ENCODE measurements at regions not wholly inside any gene's neighbourhood (a gene's known extent, or its start where the extent isn't known, plus 50 kb on each side); places are given as distances from the start of the nearest gene placed in this dataset.
"Not testable (repeated sequence)": the region's sequence is repeated elsewhere in the genome, so short reads cannot be mapped to it uniquely, and the experiment has no call there.

DNA sequence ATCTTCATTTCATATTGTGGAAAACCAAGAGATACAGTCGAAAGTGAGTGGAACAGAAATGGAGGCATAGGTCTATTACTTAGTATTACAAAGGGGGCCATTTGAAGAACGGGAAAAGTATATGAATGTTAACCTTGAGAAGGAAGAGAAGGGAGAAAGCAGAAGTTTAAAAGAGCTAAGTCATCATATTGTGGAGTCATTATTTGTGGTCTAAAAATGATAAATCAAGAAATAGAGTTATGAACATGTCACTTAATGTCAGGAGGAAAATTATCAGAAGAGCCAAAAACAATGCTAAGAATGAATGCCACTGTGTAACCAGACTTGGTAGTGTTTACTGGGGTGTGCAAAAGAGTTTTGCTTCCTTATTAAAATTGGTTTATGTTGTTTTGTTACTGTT, 589.5 kb upstream of the LCORL start:
- DNase-seq, result no peak

DNA sequence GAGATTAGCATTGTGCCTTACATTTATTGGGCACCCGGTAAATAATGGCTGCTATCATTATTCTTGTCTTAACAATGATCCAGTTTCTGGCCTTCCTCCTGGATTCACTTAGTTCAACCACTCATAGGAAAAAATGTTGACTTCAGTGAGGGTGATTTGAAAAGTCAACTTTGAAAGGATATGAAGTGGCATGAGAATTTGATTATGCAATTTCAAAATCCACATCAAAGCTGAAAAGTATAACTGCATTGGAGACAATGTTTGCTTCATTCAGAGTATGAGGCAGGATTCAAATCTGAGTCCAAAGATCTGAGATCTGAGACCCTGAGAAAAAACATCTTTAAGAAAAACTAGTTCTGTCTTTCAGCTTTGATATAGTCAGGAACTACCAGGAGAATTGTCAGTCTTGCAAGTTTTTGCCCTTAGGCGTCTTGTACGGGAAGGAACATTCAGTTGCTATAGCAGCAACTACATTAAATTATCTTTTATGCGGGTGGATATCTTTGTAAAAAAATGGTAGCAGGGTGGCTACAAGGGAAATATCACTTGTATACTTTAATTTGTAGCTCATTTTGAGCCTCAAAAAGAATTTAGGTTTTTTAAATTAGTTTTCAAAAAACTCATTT, 587.5 kb upstream of the LCORL start:
- no peak for DNase-seq

GRCh38 chr4:18602610-18603009, 581.1 kb upstream of the LCORL start:
- not testable (repeated sequence) for DNase-seq

- peak; percentile 64 for DNase-seq
Observed at GRCh38 chr4:18593297-18594002, 571.9 kb upstream of the LCORL start.

DNA sequence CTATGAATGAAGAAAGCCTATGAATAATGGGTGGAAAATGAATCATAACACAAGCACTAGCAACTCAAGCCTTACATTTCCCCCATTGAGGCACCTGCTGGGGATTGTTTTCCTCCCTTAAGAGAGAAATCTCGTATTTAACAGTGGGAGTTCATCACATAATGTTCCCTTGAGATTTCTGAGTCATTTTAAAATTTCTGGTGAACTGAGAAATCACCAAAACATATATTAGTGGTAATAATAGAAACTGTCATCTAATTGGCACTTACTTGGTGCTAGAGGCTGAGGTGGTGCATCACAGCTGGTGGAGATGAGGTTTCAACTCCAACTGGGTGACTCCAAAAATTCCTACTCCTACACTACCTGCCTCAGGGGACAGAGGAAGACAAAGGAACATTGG, 561.3 kb upstream of the LCORL start:
- no peak for DNase-seq

DNA sequence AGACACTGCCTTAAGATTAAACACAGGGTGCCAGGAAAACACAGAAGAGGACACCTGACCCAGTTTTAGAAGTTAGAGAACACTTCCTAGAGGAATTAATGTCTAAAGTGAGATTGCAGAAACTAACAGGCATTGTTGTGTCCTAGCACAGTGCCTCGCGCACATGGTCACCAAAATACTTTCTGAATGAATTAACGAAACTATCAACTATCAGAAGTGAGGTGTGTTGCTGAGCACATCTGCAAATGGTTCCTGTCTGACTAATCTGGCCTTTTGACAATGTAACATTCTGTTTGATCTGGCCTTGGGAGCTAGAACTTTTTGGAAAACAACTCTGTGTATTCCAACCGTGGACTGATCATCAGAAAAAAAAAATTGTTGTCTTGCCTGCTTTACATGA, 556.8 kb upstream of the LCORL start:
- DNase-seq, result no peak

GRCh38 chr4:18572481-18572880, 550.9 kb upstream of the LCORL start:
- no peak for DNase-seq

- no peak for DNase-seq
Observed at GRCh38 chr4:18571301-18571761, 549.8 kb upstream of the LCORL start.

DNA sequence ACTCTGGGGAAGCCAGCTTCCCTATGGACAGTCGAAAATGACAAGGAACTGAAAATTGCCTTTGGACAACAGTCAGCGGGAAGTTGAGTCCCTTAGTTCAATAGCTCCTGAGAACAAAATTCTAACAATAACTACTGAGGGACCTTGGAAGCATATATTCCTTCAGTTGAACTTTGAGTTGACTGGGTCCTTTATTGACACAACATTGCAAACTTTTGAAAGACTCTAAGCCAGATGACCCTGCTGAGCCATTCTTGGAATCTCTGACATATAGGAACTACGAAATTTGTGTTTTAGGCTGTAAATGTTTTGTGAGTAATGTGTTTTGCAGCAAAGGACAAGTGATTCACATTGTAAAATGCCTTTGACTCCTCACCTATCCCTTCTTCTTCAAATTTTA, 548.8 kb upstream of the LCORL start:
- DNase-seq, result no peak

- no peak for DNase-seq
Observed at GRCh38 chr4:18568600-18568999, 547.0 kb upstream of the LCORL start.

DNA sequence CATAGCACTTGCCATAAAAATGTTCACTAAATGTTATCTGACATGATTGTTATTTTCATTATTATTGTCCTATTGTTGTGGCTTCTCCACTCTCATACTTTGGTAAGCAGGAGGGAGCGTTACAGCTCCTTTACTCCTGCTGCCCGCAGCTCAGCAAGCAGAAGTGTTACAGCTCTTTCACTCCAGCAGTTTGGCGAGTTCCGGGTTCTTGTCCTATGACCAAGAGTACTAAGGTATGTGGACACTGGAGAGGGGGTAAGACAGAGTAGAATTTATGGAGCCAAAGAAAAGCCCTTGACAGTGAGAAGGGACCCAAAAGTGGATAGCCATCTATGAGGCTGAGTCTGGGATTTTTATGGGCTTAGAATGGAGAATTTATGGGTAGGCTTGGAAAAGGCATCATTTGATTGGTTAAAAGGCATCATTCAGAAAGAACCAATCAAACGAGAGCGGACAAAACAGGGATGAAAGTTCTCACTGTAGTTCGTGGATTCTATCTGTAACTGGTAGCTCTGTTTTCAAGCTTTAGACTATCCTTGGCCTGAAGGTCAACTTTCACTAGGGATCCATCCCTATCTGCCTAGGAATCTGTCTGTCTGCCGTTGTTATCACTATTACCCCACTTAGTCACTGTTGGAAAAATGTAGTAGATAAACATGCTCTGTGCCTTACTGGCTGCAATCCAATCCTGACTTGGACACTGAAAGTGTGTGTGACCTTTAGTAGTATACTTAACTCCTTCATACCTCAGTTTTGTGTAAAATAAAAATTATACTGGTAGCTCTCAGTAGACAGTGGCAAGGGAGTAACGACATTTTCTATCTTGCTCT, 545.6 kb upstream of the LCORL start:
- no peak for DNase-seq

DNA sequence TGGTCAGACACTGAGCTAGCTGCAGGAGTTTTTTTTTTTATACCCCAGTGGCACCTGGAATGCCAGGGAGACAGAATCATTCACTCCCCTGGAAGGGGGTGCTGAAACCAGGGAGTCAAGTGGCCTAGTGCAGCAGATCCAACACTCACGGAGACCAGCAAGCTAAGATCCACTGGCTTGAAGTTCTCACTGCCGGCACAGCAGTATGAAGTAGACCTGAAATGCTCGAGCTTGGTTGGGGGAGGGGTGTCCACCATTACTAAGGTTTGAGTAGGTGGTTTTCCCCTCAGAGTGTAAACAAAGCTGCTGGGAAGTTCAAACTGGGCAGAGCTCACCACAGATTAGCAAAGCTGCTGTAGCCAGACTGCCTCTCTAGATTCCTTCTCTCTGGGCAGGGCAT, 537.9 kb upstream of the LCORL start:
- DNase-seq, result no peak

GRCh38 chr4:18556402-18556801, 534.8 kb upstream of the LCORL start:
- no peak for DNase-seq

GRCh38 chr4:18540349-18540748, 518.8 kb upstream of the LCORL start:
- DNase-seq, result no peak

GRCh38 chr4:18538121-18538520, 516.6 kb upstream of the LCORL start:
- DNase-seq, result no peak

DNA sequence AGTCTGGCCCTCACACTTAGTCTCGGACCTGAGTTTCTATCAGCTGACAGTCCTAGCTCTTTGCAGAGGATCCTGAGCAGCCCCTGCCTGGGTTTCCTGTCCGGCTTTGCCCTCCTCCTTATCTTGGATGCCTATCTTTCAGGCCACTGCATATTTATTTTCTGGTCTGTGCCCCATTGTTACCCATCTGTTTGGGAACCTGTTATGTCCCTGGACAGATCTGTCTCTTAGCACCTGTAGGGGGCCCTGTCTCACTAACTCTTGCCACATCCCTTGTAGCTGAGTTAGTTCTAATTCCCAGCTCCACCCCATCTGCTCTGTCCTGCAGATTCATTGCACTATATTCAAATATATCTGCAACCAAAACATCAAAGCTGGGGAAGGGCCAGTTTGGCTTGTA, 514.9 kb upstream of the LCORL start:
- DNase-seq, result no peak

- DNase-seq, result no peak
Observed at GRCh38 chr4:18535948-18536347, 514.4 kb upstream of the LCORL start.

- DNase-seq, result no peak
Observed at GRCh38 chr4:18533262-18533775, 511.8 kb upstream of the LCORL start.

DNA sequence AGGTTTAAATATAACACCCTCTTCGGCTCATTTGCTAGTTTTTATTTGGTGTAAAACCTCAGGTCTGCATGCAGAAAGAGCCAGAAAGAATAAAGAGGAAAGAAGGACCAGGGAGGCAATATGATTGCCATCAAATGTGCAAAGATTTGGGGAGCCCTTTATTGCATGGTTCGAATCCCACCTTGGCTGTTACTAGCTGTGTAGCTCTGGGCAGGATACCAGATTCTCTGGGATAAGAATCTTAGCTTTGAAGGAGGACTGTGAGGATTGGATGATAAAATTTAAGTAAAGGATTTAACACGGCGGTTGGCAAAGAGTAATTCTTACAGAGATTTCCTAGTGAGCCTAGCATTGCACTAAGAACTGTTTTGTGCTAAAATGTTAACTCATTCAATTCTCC, 510.2 kb upstream of the LCORL start:
- DNase-seq, result no peak

- DNase-seq, result no peak
Observed at GRCh38 chr4:18529482-18529881, 507.9 kb upstream of the LCORL start.

DNA sequence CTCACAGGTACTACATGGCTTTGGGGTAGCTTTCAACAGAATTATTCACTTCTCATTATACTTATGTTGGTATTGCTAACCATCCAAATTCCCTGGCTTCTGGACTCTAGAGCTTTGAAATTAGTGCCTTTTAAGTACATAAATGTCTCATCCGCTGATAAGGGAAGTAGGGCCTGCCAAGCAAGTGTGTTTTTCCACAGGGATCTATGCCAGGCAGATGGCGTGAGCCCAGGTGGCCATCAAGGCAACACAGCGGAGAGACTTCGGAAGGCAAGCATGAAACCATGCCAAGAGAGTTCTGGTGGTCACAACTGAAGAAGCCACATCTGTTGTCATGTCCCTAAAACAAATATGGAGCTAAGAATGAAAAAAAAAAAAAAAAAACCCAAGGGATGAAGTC, 503.1 kb upstream of the LCORL start:
- DNase-seq, result no peak

DNA sequence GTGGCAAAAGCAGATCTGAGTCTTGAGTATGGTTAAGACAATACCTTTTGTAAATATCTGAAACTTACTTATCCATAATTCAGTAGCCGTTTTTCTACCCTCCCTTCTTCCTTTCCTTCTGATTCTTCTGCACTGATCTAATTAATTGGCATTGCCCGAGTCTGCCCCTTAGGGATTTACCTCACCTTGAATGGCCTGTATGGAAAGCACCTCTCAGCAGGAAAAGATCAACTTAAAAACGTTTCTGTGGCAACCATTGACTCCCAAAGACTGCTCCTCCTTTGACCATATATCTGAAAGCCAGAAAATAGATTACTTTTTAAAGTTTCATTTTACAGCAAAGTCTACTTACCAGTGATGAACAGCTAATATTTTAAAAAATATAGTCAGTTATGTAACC, 496.5 kb upstream of the LCORL start:
- no peak for DNase-seq

DNA sequence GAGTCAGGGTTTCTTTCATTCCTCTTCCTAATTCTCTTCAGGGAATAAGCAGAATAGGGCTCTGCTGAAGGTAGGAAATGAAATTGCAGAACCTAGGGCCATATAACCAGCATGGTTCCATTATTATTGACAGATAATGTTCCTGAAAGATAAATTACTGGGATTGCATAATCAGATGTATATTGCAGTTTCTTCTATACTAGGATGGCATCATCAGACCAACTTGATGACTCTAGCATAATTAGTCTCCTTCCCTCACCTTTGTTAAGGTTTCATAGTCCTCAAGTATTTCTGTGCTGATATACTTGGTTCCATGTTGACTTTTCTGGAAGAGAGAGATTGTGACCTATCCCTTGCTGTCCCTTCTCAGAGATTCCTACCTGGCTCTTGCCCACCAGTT, 492.3 kb upstream of the LCORL start:
- no peak for DNase-seq

GRCh38 chr4:18512718-18513117, 491.2 kb upstream of the LCORL start:
- no peak for DNase-seq
